T-helper 17 cell (primary cell): ENCODE measurements at regions not wholly inside any gene's neighbourhood (a gene's known extent, or its start where the extent isn't known, plus 50 kb on each side); places are given as distances from the start of the nearest gene placed in this dataset.
"Not testable (repeated sequence)": the region's sequence is repeated elsewhere in the genome, so short reads cannot be mapped to it uniquely, and the experiment has no call there.

Experiments
- ATAC-seq: fragments of 150-1000 bp; cut with Tn5 transposase; 2 replicates; pipeline ENCODE4 v1.10.0; 2021; ENCODE audit warnings: mild to moderate bottlenecking, moderate library complexity
- DNase-seq, 3 donors: peaks; one replicate each; pipeline versions ENCODE4 v3.0.0 to v3.0.0-alpha.2; 2020 to 2021
- H3K9me3 ChIP-seq: one replicate; pipeline ENCODE4 v1.7.0; 2013; ENCODE audit warnings: low read length, mild to moderate bottlenecking; ENCODE audit not compliant: control insufficient read depth, poor library complexity, severe bottlenecking
- H3K27ac Mint-ChIP-seq: one replicate; pipeline ENCODE4 v1.8.0; 2022; ENCODE audit warnings: mild to moderate bottlenecking, moderate library complexity, mixed read lengths
- H3K27me3 Mint-ChIP-seq: one replicate; pipeline ENCODE4 v1.8.0; 2022; ENCODE audit warnings: mixed read lengths
- H3K36me3 Mint-ChIP-seq: one replicate; pipeline ENCODE4 v1.8.0; 2022; ENCODE audit warnings: low read depth, mixed read lengths
- H3K4me1 Mint-ChIP-seq: one replicate; pipeline ENCODE4 v1.8.0; 2022; ENCODE audit warnings: mild to moderate bottlenecking, mixed read lengths
- H3K4me3 Mint-ChIP-seq: one replicate; pipeline ENCODE4 v1.8.0; 2022; ENCODE audit warnings: mild to moderate bottlenecking, moderate library complexity, mixed read lengths

DNA sequence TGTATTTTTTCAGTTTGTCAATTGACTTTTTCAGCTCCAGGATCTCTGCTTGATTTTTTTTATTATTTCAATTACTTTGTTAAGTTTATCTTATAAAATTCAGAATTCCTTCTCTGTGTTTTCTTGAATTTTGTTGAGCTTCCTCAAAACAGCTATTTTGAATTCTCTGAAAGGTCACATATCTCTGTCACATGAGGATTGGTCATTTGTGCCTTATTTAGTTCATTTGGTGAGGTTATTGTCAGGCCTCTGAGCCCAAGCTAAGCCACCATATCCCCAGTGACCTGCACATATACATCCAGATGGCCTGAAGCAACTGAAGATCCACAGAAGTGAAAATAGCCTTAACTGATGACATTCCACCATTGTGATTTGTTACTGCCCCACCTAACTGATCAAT is 98.4 kb upstream of the SETMAR start:
- not testable (repeated sequence) for ATAC-seq, H3K27me3 Mint-ChIP-seq, H3K36me3 Mint-ChIP-seq, DNase-seq, H3K4me3 Mint-ChIP-seq, H3K9me3 ChIP-seq, H3K27ac Mint-ChIP-seq, H3K4me1 Mint-ChIP-seq

DNA sequence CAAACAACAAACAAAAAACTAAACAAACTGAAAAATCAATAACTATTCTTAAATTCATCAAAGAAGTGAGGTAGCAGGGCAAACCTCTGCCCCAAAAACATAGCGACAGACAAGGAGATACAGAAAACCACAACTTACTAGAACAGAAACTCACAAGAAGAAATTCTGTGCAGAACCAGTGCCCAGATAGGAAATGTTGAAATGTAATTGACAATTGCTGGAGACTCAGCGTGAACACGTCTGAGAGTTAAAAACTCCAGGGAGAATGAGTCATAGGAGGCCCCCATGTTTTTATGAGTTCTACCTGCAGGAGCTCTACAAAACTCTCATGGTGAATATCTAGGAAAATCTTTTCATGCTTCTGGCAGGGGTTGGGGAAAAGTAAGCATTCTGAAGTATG is 95.5 kb upstream of the SETMAR start:
- no peaks in the 10 kb centered on the region for H3K9me3 ChIP-seq
- no peaks in the 10 kb centered on the region for H3K36me3 Mint-ChIP-seq
- H3K4me3 Mint-ChIP-seq: no peak overlapping the region
- no peaks in the 10 kb centered on the region for H3K4me1 Mint-ChIP-seq
- no peak for DNase-seq
- no peak for ATAC-seq
- H3K27me3 Mint-ChIP-seq: no peaks in the 10 kb centered on the region
- no peak overlapping the region for H3K27ac Mint-ChIP-seq

DNA sequence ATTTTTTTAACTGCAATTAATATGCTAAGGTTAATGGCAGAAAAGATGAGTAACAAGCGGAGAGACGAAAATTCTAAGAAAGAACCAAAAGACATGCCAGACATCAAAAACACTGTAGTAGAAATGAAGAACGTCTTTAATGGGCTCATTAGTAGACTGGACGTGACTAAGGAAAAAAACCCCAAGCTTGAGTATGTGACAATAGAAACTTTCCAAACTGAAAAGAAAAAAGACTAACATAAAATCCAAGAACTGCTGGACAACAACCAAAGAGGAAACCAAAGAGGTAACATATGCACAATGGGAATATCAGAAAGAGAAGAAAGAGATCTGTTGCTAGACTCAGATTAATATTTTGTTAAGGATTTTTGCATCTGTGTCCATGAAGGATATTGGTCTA is 94.6 kb upstream of the SETMAR start:
- no peaks in the 10 kb centered on the region for H3K27me3 Mint-ChIP-seq
- no peak for DNase-seq
- no peak overlapping the region for H3K27ac Mint-ChIP-seq
- no peak overlapping the region for H3K4me3 Mint-ChIP-seq
- H3K36me3 Mint-ChIP-seq: no peaks in the 10 kb centered on the region
- H3K4me1 Mint-ChIP-seq: no peaks in the 10 kb centered on the region
- no peaks in the 10 kb centered on the region for H3K9me3 ChIP-seq
- no peak for ATAC-seq

DNA sequence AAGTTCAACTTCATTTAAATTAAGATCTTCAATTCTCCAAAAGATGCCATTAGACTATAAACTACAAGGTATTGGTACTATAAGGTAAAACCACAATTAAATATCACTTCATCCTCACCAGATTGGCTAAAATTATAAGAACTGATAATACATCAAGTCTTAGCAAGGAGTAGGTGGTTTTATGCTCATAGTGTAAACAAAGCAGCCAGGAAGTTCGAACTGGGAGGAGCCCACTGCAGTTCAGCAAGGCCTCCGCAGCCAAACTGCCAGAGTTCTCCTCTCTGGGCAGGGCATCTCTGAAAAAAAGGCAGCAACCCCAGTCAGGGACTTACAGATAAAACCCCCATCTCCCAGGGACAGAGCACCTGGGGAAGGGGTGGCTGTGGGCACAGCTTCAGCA is 91.6 kb upstream of the SETMAR start:
- H3K4me1 Mint-ChIP-seq: no peaks in the 10 kb centered on the region
- H3K27ac Mint-ChIP-seq: no peak overlapping the region
- H3K9me3 ChIP-seq: no peaks in the 10 kb centered on the region
- H3K36me3 Mint-ChIP-seq: no peaks in the 10 kb centered on the region
- no peak overlapping the region for H3K4me3 Mint-ChIP-seq
- DNase-seq (no peak), ATAC-seq (no peak)
- H3K27me3 Mint-ChIP-seq: no peaks in the 10 kb centered on the region

GRCh38 chr3:4213420-4213819 is 89.7 kb upstream of the SETMAR start:
- not testable (repeated sequence) for H3K27me3 Mint-ChIP-seq, H3K27ac Mint-ChIP-seq, H3K36me3 Mint-ChIP-seq, H3K9me3 ChIP-seq, H3K4me3 Mint-ChIP-seq, DNase-seq, ATAC-seq, H3K4me1 Mint-ChIP-seq

DNA sequence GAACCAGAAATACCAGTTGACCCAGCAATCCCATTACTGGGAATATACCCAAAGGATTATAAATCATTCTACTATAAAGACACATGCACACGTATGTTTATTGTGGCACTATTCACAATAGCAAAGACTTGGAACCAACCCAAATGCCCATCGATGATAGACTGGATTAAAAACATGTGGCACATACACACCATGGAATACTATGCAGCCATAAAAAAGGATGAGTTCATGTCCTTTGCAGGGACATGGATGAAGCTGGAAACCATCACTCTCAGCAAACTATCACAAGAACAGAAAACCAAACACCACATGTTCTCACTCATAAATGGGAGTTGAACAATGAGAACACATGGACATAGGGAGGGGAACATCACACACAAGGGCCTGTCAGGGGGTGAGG is 86.2 kb upstream of the SETMAR start:
- not testable (repeated sequence) for H3K36me3 Mint-ChIP-seq, DNase-seq, H3K27ac Mint-ChIP-seq, ATAC-seq, H3K4me3 Mint-ChIP-seq, H3K27me3 Mint-ChIP-seq, H3K9me3 ChIP-seq, H3K4me1 Mint-ChIP-seq

DNA sequence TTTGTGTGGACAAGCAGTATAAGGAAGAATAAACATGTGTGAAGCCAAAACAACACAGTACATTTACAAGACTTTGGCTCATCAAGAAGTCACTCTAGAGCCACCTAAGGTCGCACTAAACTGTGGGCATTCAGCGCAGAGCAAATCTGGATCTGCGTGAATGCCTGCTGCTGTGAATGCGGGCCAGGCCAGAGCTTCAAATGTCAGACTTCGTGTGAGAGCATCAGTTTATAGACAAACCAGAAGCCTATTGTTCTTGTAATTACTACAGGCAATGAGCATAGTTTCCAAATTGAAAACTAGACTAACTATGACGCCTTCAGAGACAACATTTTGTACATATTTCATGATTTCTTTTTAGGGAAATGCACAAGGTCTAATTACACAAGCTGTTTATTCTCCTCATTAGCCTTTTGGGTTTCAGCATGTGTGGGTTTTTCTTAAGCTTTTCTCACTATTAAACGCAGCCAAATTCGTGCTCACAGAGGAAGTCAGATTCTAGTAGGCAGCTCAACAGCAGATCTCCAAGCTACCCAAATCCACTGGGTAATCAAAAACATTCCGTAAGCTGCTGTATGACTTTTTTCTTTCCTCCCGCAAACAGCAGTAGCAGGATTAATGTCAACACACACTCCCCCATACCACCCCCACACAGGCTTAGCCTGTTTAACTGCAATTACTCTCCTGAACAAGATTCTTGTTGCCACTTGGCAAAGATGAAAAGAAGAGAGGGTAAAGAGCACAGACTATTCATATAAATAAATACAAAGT is 84.5 kb upstream of the SETMAR start:
- Mint-ChIP-seq H3K4me1 (peaks cover 2% of the 10 kb centered on the region), H3K27ac (no peak overlapping the region), H3K27me3 (no peaks in the 10 kb centered on the region), H3K36me3 (no peaks in the 10 kb centered on the region), H3K4me3 (no peak overlapping the region)
- no peaks in the 10 kb centered on the region for H3K9me3 ChIP-seq
- no peak for DNase-seq
- ATAC-seq: no peak

DNA sequence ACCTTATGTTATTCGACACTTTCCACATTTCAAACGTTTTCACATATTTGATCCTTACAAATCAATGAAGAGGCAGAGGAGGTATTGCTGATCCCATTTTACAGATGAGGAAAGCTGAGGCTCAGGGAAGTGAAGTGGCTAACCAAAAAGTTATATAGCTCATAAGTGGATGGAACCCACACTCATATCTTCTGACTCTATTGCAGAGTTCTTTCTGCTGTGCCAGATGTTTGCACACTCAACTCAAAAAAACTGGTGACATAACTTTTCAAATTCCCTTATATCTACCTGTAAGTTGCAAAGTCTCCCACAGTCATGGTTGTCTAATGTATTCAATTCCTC is 84.0 kb upstream of the SETMAR start:
- no peaks in the 10 kb centered on the region for H3K9me3 ChIP-seq
- no peak overlapping the region for H3K4me3 Mint-ChIP-seq
- no peak overlapping the region for H3K27ac Mint-ChIP-seq
- H3K27me3 Mint-ChIP-seq: no peaks in the 10 kb centered on the region
- H3K4me1 Mint-ChIP-seq: peaks cover 2% of the 10 kb centered on the region
- ATAC-seq (no peak), DNase-seq (no peak)
- no peaks in the 10 kb centered on the region for H3K36me3 Mint-ChIP-seq

DNA sequence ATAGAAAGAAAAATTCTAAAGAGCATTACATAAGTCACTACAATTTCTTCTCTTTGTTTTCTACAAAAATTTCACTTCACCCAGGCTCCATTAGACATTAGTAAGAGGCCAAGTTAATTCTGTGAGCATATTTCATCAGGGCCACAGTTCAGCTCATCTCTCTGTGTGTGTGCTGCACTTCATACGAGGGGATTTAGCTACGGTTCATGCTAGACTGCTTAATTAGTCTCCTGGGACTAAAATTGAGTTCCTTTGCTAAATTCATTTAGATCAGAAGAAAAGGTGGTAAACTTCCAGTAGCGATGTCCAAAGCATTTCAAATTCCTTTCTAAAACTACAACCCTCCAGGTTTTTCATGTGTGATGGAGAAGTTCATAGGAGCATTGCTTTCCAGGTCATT is 83.1 kb upstream of the SETMAR start:
- H3K36me3 Mint-ChIP-seq: no peaks in the 10 kb centered on the region
- no peak for ATAC-seq
- no peak for DNase-seq
- H3K27ac Mint-ChIP-seq: no peak overlapping the region
- no peak overlapping the region for H3K4me3 Mint-ChIP-seq
- no peaks in the 10 kb centered on the region for H3K27me3 Mint-ChIP-seq
- H3K9me3 ChIP-seq: no peaks in the 10 kb centered on the region
- peaks cover 2% of the 10 kb centered on the region for H3K4me1 Mint-ChIP-seq

GRCh38 chr3:4222574-4223175 is 80.5 kb upstream of the SETMAR start:
- Mint-ChIP-seq H3K36me3 (no peaks in the 10 kb centered on the region), H3K4me3 (no peak overlapping the region), H3K27ac (no peak overlapping the region), H3K27me3 (no peaks in the 10 kb centered on the region), H3K4me1 (peaks cover 2% of the 10 kb centered on the region)
- no peaks in the 10 kb centered on the region for H3K9me3 ChIP-seq
- no peak for ATAC-seq
- no peak for DNase-seq

DNA sequence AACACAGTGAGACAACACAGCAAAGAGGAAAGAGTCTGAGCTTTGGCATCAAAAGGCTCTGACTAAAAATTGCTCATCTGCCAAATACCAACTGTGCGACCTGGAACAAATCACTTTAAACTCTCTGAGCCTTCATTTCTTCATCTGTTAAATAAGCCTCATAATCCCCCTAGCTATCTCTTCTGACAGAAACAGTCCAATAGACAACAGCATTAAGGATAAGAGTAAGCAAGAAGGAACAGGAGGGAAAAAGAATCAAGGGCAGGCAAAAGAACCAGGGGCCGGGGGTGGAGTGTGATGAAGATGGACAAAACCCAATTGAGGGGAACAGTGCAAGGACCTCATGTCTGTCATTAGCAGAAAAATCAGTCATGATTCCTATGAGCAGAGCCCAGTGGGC is 79.4 kb upstream of the SETMAR start:
- ATAC-seq (no peak), DNase-seq (no peak)
- no peak overlapping the region for H3K27ac Mint-ChIP-seq
- H3K36me3 Mint-ChIP-seq: no peaks in the 10 kb centered on the region
- no peaks in the 10 kb centered on the region for H3K9me3 ChIP-seq
- H3K4me1 Mint-ChIP-seq: peaks cover 2% of the 10 kb centered on the region
- H3K4me3 Mint-ChIP-seq: no peak overlapping the region
- H3K27me3 Mint-ChIP-seq: no peaks in the 10 kb centered on the region

DNA sequence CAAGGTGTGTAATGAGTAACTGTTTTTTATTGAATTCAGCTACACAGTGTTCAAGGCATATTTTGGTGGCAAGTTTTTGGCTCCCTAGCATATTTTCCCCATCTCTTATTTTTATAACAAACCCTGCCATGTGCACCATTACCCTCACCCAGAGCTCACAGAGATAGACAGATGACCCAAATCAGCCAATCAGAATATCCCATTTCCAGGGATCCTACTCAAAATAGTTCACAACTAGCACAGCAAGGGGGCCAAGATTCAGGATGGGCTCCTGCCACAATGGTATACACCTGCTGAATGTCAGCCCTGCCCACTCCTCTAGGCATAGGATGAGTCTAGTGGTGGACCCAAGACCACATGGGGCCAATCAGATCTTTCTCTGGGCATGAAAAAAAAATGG is 78.8 kb upstream of the SETMAR start:
- ATAC-seq (no peak), DNase-seq (no peak)
- no peaks in the 10 kb centered on the region for H3K36me3 Mint-ChIP-seq
- H3K27me3 Mint-ChIP-seq: no peaks in the 10 kb centered on the region
- H3K4me1 Mint-ChIP-seq: peaks cover 2% of the 10 kb centered on the region
- no peak overlapping the region for H3K27ac Mint-ChIP-seq
- H3K4me3 Mint-ChIP-seq: no peak overlapping the region
- no peaks in the 10 kb centered on the region for H3K9me3 ChIP-seq

GRCh38 chr3:4225005-4225471 is 78.1 kb upstream of the SETMAR start:
- Mint-ChIP-seq H3K4me1 (peaks cover 2% of the 10 kb centered on the region), H3K27ac (no peak overlapping the region), H3K27me3 (no peaks in the 10 kb centered on the region), H3K4me3 (no peak overlapping the region), H3K36me3 (no peaks in the 10 kb centered on the region)
- no peaks in the 10 kb centered on the region for H3K9me3 ChIP-seq
- no peak for ATAC-seq
- DNase-seq: no peak

DNA sequence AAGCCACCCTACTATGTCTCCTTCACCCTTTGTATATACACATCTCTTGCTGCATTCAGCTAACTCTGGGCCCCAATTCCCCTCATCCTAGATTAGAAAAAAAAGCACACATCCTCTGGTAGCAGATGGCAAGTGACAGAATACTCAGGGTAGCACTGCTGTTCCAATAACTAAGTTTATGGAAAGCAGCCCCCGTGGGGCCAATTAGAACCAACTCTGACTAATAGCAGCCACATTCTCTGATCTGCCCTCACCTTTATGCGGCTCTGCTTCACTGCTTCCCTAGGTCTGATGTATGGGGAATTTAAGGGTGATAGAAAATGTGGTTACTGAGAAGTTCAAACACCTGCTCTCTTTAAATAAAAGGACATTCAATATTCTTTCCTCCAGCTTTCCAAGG is 74.9 kb upstream of the SETMAR start:
- no peak for DNase-seq
- Mint-ChIP-seq H3K36me3 (no peaks in the 10 kb centered on the region), H3K4me1 (no peaks in the 10 kb centered on the region), H3K4me3 (no peak overlapping the region), H3K27ac (no peak overlapping the region), H3K27me3 (no peaks in the 10 kb centered on the region)
- no peaks in the 10 kb centered on the region for H3K9me3 ChIP-seq
- ATAC-seq: no peak
